ENCODE measurements at regions not wholly inside any gene's neighbourhood (a gene's known extent, or its start where the extent isn't known, plus 50 kb on each side); places are given as distances from the start of the nearest gene placed in this dataset.
"Not testable (repeated sequence)": the region's sequence is repeated elsewhere in the genome, so short reads cannot be mapped to it uniquely, and the experiment has no call there.

DNA sequence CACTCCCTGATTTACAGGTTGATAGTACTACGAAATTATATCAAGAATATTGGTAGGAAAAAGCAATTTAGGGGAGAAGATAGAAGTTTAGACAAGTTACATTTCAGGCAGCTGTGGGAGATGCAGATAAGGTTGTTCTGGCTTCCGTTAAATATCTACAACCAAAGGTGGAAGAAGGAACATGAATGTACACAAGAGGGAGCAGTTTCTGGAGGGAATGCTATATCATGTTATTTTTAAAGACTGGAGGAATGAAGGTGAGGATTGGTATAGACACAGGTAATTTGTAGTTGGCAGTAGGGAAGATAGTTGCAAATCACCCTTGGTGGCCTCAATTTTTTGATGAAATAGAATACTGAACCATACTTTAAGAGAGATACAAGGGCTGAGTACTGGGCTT lies 187.3 kb upstream of the NMUR2 start:
- peak; percentile 36 for TF ChIP-seq CTCF (conservative IDR thresholded peaks at IDR 0.05; ENCODE audit: low read depth, low read length)
- H3K4me3 ChIP-seq (ENCODE audit: low read length): no peak overlapping the region
- DNase-seq (ENCODE audit: low read depth): no peak

GRCh38 chr5:152593388-152593787 lies 188.3 kb upstream of the NMUR2 start:
- no peak overlapping the region for H3K4me3 ChIP-seq (ENCODE audit: low read length)
- DNase-seq (ENCODE audit: low read depth): no peak
- TF ChIP-seq CTCF (conservative IDR thresholded peaks at IDR 0.05; ENCODE audit: low read depth, low read length): peak; percentile 43

DNA sequence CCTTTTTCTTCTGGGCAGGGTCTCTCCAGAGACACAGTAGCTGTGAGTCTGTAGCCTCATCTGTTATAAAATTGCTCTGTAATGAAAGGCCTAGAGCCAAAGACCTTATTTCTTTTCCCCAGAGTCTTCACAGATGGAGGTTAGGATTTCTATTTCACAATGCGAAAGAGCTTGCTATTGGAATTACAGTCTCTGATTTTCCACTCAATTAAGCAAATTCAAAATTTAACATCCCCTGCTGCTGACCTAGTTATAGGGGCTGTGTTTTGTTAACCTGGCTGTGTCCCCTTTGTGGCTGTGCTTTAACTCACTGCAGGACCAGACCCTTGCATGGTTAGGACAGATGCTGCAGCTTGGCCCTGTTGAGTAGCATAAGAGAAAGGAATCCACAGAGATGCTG lies 190.3 kb upstream of the NMUR2 start:
- no peak overlapping the region for H3K4me3 ChIP-seq (ENCODE audit: low read length)
- no peak for TF ChIP-seq CTCF (conservative IDR thresholded peaks at IDR 0.05; ENCODE audit: low read depth, low read length)
- no peak for DNase-seq (ENCODE audit: low read depth)

- DNase-seq (ENCODE audit: low read depth): no peak
- H3K4me3 ChIP-seq (ENCODE audit: low read length): no peak overlapping the region
- TF ChIP-seq CTCF (conservative IDR thresholded peaks at IDR 0.05; ENCODE audit: low read depth, low read length): no peak
Observed at GRCh38 chr5:152599096-152599495, 194.0 kb upstream of the NMUR2 start.

DNA sequence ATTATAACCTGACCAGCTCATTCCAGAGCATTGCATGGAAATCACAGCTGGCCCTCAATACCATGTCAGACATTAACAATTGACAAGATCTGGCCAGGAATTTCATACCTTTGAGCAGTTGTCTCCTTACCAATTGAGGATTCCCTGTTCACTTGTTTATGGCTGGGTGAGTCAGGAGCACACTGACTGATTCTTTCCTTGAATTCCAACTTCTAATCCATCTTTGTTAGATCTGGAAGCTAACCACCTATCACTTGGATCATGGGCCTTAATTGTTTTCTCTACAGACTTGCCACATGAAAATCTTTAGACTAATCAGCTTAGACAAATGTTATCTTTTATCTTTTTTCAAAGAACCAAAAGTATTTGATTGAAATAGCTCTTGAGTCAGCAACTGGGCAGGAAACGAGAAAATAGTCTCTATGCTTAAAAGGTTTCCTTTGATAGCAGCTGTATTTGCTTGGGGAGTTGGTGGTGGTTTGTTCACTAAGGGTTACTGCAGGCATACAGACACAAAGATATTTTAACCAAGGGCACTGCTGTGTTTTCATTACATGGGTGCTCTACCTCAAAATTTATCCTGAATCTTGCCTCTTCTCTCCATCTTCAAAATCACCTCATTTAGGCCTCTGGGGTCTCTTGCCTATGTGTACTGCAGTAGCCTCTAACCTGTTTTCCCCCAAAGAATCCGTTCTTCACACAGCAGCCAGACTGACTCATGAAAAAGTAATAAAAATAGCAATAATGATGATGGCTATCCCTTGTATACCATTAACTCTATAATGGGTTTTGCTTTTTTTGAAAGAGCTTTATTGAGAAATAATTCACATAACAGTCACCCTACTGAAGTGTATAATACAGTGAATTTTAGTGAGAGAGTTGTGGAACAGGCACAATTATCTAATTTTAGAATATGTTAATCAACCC lies 197.0 kb upstream of the NMUR2 start:
- H3K4me3 ChIP-seq (ENCODE audit: low read length): no peak overlapping the region
- peak; percentile 27 for DNase-seq (ENCODE audit: low read depth)
- TF ChIP-seq CTCF (conservative IDR thresholded peaks at IDR 0.05; ENCODE audit: low read depth, low read length): no peak

- DNase-seq (ENCODE audit: low read depth); H3K4me3 ChIP-seq (ENCODE audit: low read length): not testable (repeated sequence)
Observed at GRCh38 chr5:152606050-152606449, 201.0 kb upstream of the NMUR2 start.

- no peak overlapping the region for H3K4me3 ChIP-seq (ENCODE audit: low read length)
- TF ChIP-seq CTCF (conservative IDR thresholded peaks at IDR 0.05; ENCODE audit: low read depth, low read length): no peak
- no peak for DNase-seq (ENCODE audit: low read depth)
Observed at GRCh38 chr5:152606776-152607364, 201.8 kb upstream of the NMUR2 start.
